ENCODE measurements at regions not wholly inside any gene's neighbourhood (a gene's known extent, or its start where the extent isn't known, plus 50 kb on each side); places are given as distances from the start of the nearest gene placed in this dataset.

GRCh38 chr13:104785952-104786351 is 1719.7 kb upstream of the SLC10A2 start:
- H4K20me1 ChIP-seq (ENCODE audit: control insufficient read depth, insufficient read depth, low read depth, low read length) = no peaks in the 10 kb centered on the region
- no peak overlapping the region for H3K4me2 ChIP-seq (ENCODE audit: low read length)
- no peaks in the 10 kb centered on the region for H3F3A ChIP-seq (ENCODE audit: control insufficient read depth, insufficient read depth)
- no peaks in the 10 kb centered on the region for H3K4me1 ChIP-seq (ENCODE audit: control insufficient read depth, low read length)
- H3K36me3 ChIP-seq (ENCODE audit: control insufficient read depth, low read length) = no peaks in the 10 kb centered on the region
- no peaks in the 10 kb centered on the region for H3K9me2 ChIP-seq (replicated peaks; ENCODE audit: control insufficient read depth, low read length)
- H3K27ac ChIP-seq (ENCODE audit: low read depth, low read length) = no peak overlapping the region
- H3K79me2 ChIP-seq (ENCODE audit: control insufficient read depth, low read length) = no peaks in the 10 kb centered on the region
- no peaks in the 10 kb centered on the region for H3K27me3 ChIP-seq (ENCODE audit: control insufficient read depth, low read length)
- H3K4me3 ChIP-seq (ENCODE audit: low read length) = no peak overlapping the region
- TF ChIP-seq CTCF (IDR thresholded peaks at IDR 0.05; ENCODE audit: low read depth, low read length, poor library complexity, severe bottlenecking) (no peak), EZH2phosphoT487 (IDR thresholded peaks at IDR 0.05; ENCODE audit: borderline replicate concordance, low read length) (no peak)
- no peaks in the 10 kb centered on the region for H3K9me3 ChIP-seq (ENCODE audit: control insufficient read depth, insufficient read depth, low read length)

GRCh38 chr13:104784891-104785290 is 1718.7 kb upstream of the SLC10A2 start:
- Histone ChIP-seq H3K36me3 (ENCODE audit: control insufficient read depth, low read length) (no peaks in the 10 kb centered on the region), H4K20me1 (ENCODE audit: control insufficient read depth, insufficient read depth, low read depth, low read length) (no peaks in the 10 kb centered on the region), H3K9me2 (replicated peaks; ENCODE audit: control insufficient read depth, low read length) (no peaks in the 10 kb centered on the region), H3K4me1 (ENCODE audit: control insufficient read depth, low read length) (no peaks in the 10 kb centered on the region), H3K27ac (ENCODE audit: low read depth, low read length) (no peak overlapping the region), H3F3A (ENCODE audit: control insufficient read depth, insufficient read depth) (no peaks in the 10 kb centered on the region), H3K79me2 (ENCODE audit: control insufficient read depth, low read length) (no peaks in the 10 kb centered on the region), H3K4me3 (ENCODE audit: low read length) (no peak overlapping the region), H3K4me2 (ENCODE audit: low read length) (no peak overlapping the region), H3K9me3 (ENCODE audit: control insufficient read depth, insufficient read depth, low read length) (no peaks in the 10 kb centered on the region), H3K27me3 (ENCODE audit: control insufficient read depth, low read length) (no peaks in the 10 kb centered on the region)
- TF ChIP-seq CTCF (IDR thresholded peaks at IDR 0.05; ENCODE audit: low read depth, low read length, poor library complexity, severe bottlenecking) (no peak), EZH2phosphoT487 (IDR thresholded peaks at IDR 0.05; ENCODE audit: borderline replicate concordance, low read length) (no peak)

GRCh38 chr13:104782741-104783140 is 1716.5 kb upstream of the SLC10A2 start:
- no peaks in the 10 kb centered on the region for H3K9me2 ChIP-seq (replicated peaks; ENCODE audit: control insufficient read depth, low read length)
- H3F3A ChIP-seq (ENCODE audit: control insufficient read depth, insufficient read depth) = no peaks in the 10 kb centered on the region
- H3K27ac ChIP-seq (ENCODE audit: low read depth, low read length) = no peak overlapping the region
- no peaks in the 10 kb centered on the region for H3K27me3 ChIP-seq (ENCODE audit: control insufficient read depth, low read length)
- H4K20me1 ChIP-seq (ENCODE audit: control insufficient read depth, insufficient read depth, low read depth, low read length) = no peaks in the 10 kb centered on the region
- H3K79me2 ChIP-seq (ENCODE audit: control insufficient read depth, low read length) = no peaks in the 10 kb centered on the region
- no peaks in the 10 kb centered on the region for H3K9me3 ChIP-seq (ENCODE audit: control insufficient read depth, insufficient read depth, low read length)
- H3K4me3 ChIP-seq (ENCODE audit: low read length) = no peak overlapping the region
- no peaks in the 10 kb centered on the region for H3K36me3 ChIP-seq (ENCODE audit: control insufficient read depth, low read length)
- H3K4me2 ChIP-seq (ENCODE audit: low read length) = no peak overlapping the region
- H3K4me1 ChIP-seq (ENCODE audit: control insufficient read depth, low read length) = no peaks in the 10 kb centered on the region
- TF ChIP-seq EZH2phosphoT487 (IDR thresholded peaks at IDR 0.05; ENCODE audit: borderline replicate concordance, low read length) (no peak), CTCF (IDR thresholded peaks at IDR 0.05; ENCODE audit: low read depth, low read length, poor library complexity, severe bottlenecking) (no peak)
